ENCODE measurements at regions not wholly inside any gene's neighbourhood (a gene's known extent, or its start where the extent isn't known, plus 50 kb on each side); places are given as distances from the start of the nearest gene placed in this dataset.
A peak's percentile ranks its signal among the peaks of the same experiment; 100 is the strongest.
"Not testable (repeated sequence)": the region's sequence is repeated elsewhere in the genome, so short reads cannot be mapped to it uniquely, and the experiment has no call there.

DNA sequence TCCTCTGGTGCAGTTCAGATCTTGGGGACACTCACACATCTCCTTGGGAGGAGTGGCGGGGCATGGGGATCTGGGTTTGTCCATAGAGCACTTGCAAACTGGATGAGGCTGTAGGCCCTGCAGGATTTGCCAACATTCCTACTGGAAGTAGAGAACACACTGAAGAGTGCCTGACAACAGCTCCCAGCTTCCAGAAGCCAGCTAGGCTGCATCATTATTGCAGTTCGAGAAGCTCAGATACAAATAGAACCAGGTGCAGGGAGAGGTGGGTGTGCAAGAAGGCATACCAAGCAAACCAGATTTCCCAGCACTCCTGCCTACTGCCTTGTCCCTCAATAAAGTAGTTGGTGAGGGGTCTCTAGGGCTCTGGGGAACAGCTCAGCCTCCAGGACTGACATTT is 52.5 kb downstream of the RHOB start:
- DNase-seq (ENCODE audit: low spot score): no peak

DNA sequence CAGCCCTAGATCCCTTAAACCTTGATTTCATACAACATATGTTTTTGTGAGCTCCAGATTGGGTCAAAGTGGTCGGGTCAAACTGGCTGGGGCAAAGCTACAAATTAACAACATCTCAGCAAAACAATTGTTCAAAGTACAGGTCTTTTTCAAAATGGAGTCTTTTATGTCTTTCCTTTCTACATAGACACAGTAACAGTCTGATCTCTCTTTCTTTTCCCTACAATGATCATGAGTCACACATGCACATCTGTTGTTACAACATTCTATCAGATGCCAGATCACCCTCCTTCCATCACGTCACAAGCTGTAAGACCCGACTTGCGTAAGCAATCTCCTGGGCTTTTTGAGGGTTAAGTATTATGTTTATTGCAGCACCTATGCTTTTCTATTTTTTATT is 55.1 kb downstream of the RHOB start:
- DNase-seq (ENCODE audit: low spot score): peak; percentile 86

DNA sequence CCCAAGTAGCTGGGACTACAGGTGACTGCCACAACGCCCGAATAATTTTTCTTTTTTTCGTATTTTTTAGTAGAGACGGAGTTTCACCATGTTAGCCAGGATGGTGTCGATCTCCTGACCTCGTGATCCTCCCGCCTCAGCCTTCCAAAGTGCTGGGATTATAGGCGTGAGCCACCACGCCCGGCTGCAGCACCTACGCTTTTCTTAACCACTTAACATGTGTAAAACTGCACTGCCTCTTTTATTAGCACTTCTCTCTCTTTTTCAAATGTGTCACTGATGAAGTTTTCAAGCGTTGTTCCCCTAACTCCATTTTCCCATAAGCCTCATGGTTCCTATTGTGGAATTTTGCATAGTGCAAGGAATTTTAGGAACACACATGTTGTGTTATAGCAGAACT is 55.6 kb downstream of the RHOB start:
- DNase-seq (ENCODE audit: low spot score): not testable (repeated sequence)

DNA sequence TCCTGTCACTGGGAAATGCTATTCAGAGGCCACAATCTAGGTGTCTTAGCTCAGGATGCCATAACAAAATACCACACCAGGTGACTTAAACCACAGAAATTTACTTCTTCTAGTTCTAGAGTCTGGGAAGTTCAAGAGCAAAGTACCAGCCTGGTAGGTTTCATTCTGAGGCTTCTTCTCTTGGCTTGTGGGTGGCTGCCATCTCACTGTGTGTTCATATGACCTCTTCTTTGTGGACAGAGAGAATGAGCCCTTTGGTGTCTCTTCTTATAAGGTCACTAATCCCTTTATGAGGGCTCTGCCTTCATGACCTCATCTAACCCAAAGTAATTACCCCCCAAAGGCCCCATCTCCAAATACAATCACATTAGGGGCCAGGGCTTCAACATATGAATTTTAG is 57.3 kb downstream of the RHOB start:
- DNase-seq (ENCODE audit: low spot score): no peak

DNA sequence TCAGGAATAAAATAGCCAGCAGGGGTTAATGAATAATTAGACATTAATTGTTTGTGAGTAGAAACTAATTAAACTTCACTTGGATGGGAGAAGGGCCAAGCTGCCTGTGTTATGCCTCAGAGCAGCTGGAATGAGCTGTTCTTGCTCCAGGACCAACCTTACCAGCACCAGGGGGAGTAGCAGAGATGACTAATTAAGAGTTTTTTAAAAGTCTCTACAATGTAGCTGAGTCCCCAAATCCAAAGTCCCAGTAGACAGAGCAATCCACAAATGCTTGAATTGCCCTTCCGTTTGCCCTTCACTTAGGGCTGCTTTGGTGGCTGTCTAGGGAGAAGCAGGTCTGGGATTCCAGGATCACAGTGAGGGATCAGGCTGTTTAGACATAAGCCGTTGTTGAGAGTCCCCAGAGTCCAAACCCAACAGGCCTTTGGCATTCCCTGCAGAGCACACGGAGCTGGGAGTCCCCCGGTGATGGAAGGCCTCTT is 59.4 kb downstream of the RHOB start:
- peak; percentile 76 for DNase-seq (ENCODE audit: low spot score)

DNA sequence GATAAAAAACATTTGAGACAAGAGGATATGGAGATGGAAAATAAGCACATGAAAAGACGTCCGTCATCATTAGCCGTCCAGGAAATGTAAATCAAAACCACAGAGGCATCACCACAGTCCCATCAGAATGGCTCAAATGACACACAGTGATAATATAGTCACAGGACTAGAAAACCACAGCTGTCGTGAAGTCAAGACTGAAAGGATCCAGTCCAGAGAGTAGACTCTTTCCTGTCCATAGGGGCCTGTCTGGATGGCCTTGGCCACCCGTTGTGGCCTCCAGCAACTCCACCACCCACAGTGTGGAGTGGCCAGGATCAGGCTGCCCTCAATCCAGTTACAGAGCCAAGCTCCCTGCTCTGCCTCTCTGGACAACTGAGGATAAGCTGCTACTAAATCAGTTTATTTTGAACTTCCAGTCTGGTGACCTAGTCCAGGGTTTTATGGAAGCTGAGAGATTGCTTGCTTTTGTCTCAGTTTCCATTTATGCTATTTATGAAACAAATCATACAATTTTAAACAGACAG is 60.4 kb downstream of the RHOB start:
- no peak for DNase-seq (ENCODE audit: low spot score)

DNA sequence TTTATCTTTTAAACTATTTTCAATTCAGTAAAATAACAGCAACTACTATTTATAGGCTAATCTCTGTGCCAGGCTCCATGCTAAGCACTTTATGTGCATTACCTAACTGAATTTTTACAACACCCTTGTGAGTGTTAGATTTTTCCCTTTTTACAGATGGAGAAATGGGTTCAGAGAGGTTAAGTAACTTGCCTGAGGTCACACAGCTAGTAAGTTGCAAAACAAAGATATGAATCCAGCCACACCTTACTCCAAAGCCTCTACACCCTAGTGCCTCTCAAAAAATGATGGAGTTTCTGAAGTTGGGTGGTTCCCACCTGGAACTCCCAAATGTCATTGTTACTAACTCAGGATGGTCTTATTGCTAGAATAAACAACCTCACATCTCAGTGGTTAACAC is 60.8 kb downstream of the RHOB start:
- no peak for DNase-seq (ENCODE audit: low spot score)

DNA sequence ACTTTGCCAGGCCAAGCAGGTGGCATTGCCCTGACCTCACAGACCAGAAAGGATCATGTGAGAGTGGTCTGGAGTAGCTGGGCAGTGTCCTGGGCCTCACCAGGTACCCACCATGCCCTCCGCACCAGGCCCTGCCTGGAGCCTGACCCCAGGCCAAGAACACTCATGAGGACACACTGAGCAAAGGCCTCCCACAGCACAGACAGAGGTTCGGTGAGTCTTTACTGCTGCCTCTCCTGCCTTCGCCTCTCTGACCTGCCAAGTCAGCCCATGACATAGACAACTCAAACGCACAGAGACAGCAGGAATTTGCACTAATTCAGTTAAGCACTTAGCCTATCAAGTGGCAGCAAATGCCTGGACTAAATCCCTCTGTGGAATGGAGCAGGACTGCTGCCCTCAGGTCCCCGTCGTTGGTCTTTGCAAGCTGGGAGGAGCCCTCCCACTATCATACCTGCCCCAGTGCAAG is 62.5 kb downstream of the RHOB start:
- no peak for DNase-seq (ENCODE audit: low spot score)

DNA sequence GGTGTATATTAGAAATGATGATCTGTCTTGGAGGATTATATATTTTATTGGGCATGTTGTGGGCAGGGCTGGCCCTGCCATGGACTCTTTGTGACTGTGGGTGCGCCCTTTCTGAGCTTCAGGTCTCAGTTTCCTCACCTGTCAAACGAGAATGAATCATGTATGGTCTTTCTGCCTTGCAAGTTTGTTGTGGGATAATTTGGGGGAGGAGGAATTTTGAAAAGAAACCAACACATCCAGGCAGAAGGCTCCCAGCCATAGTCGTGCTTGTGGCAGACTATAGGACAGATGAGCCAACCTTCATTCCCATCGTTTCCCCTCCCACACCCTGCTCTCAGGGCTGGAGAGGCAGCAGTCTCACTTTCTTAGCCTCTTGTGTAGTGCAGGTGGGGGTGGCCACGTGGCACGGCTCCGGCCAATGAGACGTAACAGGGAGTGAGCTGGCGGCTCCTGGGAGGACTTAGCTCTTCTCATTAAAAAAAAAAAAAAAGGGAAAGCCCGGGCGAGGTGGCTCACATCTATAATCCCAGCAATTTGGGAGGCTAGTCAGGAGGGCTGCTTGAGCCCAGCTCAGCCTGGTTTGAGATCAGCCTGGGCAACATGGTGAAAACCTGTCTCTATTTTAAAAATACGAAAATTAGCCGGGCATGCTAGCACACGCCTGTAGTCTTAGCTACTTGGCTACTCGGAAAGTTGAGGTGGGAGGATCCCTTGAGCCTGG is 63.1 kb downstream of the RHOB start:
- no peak for DNase-seq (ENCODE audit: low spot score)

DNA sequence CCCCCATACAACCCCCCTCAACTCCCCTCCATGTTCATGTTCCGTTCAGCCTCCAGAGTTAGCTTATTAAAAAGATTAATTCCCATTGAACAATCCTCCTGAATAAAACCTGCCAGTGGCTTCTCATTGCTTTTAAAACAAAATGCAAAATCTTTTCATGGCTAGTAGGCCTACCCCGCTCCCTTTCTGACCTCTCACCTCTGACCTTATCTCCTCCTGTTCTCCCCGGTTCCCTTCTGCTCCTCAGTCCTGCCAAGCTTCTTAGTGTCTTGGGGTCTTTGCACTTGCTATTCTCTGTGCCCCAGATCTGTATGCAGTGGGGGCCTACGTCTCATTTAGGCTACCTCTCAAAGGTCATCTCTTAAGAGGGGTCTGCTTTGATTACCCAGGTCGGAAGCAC is 64.3 kb downstream of the RHOB start:
- no peak for DNase-seq (ENCODE audit: low spot score)

DNA sequence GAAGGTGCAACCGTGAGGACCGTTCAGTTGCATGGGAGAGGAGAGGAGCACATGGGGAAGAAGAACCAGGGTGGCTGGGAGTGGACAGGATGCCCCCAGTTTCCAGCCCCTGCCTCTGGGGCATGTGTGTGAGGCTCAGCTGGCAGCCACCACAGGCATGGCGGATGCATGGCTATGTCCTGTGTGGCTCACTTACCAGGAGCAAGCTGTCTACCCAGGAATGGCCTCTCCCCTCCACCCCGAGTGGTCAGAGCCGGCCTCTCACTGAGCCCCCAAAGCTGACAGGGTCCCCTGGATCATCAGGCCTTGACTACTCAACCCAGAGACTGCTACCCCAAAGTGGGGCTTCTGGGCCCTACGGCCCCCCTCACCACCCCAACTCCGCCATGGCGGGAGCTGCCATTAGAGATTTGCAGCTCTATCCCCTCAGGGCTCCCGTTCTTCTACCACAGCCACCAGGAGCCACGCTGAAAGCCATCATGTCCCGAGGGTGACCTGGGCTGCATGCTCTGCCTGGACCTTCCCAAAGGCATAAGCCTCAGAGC is 65.3 kb downstream of the RHOB start:
- DNase-seq (ENCODE audit: low spot score): no peak

DNA sequence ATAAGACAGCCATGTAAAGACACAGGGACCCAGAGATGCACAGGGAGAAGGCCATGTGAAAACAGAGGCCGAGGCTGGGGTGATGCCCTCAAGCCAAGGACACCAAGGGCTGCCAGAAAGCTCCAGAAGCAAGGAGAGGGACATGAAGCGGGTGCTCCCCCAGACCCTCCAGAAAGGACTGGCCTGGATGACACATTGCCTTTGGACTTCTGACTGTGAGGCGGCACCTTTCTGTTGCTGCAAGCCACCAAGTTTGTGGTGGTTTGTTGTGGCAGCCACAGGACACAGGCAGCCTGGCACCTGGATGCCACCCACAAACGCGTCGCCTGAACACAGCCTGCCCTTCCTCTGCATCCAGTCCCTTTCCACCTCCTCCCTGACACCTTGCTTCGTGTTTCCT is 67.1 kb downstream of the RHOB start:
- no peak for DNase-seq (ENCODE audit: low spot score)

DNA sequence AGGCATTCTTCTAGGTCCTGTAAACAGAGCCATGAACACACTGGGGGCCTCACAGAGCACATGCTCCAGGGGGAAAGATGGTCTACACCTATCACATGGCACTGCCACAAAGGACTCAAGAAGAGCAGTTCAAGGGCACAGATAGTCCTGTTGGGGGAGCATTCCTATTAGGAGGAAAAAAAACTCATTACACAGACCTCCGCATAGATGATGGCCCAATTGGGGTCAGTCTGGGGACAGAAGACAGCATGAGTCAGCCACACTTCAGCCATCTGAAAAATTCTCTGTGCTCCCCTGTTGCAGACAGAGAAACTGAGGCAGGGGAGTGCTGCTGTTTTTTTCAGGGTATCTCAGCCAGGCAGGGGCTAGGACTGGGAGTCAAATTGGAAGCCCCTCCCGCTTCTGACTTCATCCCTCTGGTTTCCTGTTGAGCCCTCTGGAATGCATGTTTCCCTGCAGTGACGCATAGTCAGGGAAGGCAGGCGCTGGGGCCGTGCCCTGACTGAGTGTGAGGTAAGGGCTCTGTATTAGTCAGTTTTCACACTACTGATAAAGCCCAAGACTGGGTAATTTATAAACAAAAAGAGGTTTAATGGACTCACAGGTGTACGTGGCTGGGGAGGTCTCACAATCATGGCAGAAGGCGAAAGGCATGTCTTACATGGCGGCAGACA is 67.9 kb downstream of the RHOB start:
- DNase-seq (ENCODE audit: low spot score): peak; percentile 95

DNA sequence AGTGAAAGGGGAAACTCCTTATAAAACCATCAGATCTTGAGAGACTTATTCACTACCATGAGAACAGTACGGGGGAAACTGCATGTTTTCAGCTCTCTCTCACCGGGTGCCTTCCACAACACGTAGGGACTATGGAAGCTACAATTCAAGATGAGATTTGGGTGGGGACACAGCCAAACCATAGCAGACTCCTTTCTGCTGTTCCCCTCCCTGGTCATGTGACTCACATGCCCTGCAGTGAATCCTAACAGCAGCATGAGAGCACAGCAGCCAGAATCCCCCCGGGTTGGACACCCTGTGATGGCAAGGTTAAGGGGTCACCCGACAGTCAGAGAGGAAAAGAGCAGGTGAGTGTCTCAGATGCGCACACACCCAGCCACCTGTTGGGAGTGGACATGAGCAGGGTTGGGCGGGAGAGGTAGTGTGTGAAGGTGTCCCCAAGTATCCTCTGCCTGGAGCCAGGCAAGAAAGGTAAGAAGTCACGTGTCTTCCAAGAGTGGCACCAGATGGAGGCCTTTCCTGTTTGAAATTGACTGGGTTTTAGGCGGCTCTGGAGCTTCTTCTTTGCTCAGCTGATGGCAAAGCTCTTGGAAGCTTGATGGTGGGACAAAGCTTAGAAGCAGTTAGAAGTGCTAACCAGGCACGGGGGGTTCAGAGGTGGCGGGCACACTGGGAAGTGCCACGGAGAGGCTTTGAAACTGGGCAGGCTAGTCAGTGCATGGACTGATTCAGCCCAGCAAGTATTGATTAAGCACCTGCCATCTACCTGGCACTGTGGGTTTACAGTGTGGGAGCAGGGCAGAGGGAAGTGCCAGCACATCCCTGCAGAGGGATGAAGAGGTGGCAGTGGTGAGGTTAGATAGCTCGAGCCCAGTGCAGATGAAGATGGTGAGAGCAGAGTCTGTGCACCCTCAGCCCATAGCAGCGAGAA is 68.7 kb downstream of the RHOB start:
- DNase-seq (ENCODE audit: low spot score): no peak

DNA sequence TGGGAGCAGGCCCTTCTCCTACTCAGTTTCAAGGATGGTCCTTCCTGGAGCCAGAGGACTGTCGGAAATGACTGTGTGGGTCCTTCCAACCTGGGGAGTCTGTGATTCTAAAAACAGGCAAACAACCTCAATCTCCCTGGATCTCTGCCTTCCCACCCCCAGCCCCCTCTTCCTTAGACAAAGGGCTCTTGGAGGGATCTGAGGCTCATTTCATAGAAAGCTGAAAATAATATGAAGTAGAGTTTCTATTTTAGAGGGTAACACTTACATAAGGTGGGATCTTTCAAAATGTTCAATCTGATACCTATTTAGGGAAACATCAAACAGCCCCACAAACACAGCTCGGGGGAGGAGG is 69.4 kb downstream of the RHOB start:
- DNase-seq (ENCODE audit: low spot score): no peak

DNA sequence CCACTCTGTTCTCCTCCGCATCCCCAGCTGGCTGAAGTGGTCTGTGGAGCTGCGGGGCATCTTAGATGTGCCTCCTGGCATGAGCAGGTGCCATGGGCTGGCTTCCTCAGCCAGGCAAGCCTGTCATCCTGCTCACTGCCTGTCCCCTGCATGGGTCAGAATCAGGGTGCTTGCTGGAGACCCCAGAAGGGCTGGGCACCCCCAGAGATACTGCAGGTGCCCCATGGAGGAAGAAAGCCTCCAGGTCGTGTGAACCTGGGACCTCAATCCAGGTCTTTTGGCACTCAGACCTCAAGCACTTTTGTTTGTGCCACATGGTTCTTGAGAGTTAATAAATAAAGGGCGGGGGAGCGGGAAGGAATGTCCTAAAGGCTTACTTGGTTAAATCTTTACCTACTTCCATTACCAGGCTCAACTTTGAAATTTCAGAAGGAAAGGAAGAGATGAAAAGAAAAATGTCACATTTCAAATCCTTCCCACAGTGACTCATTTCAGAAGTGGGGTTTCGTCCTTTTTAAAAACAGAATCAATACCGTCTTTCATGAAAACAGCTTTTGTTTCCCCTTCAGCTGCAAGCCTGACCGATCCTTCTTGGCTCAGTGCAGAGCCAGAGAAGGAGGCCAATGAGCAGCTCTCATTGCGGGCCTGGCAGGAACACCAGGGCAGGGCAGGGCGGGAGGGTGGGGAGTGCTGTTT is 69.9 kb downstream of the RHOB start:
- DNase-seq (ENCODE audit: low spot score): peak; percentile 78

DNA sequence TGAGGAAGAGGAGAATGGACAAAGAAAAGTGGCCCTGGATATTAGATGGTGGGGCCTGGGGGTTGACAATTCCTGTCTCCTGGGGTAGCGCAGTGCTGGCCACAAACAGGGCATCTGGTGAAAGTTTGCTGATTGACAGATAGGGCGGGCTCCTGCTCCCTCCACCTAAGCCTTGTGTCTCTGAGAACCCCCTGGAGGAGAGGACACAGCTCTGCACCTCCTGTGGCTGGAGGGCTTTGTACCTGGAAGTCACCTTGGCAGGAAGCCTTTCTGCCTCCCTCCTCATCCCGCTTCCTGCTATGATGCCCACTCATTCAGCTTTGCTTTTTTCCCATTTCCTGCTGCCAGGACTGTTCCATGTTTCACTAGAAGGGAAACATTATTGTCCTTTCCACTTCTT is 72.4 kb downstream of the RHOB start:
- no peak for DNase-seq (ENCODE audit: low spot score)

DNA sequence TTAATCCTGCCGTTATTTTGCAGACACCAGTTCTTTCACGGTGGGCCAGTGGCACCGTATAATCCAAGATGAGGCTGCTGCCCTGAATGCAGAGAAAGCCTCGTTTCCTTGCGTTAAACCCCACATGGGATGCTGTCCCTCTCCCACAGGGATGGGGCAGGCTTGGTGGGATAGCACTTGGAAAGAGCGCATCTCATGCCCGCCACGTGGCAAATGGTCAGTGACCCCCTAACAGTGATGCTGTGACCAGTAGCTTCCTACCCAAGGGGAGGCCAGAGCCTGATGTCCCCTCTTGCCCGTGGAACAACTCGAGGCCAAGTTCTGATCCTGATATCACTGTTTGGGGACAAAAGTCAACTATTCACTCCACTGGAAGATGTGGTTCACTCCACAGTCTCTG is 73.3 kb downstream of the RHOB start:
- no peak for DNase-seq (ENCODE audit: low spot score)

DNA sequence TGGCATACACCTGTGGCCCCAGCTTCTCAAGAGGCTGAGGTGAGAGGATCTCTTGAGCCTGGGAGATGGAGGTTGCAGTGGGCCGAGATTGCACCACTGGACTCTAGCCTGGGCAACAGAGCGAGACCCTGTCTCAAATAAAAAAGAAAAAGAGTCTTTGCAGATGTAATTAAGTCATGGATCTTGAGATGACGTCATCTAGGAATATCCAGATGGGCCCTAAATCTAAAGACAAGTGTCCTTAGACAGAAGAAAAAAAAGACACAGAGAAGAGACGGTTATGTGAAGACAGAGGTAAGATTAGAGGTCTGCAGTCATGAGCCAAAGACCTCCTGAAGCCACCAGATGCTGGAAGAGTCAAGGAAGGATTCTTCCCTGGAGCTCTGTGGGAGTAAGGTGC is 74.3 kb downstream of the RHOB start:
- DNase-seq (ENCODE audit: low spot score): no peak

DNA sequence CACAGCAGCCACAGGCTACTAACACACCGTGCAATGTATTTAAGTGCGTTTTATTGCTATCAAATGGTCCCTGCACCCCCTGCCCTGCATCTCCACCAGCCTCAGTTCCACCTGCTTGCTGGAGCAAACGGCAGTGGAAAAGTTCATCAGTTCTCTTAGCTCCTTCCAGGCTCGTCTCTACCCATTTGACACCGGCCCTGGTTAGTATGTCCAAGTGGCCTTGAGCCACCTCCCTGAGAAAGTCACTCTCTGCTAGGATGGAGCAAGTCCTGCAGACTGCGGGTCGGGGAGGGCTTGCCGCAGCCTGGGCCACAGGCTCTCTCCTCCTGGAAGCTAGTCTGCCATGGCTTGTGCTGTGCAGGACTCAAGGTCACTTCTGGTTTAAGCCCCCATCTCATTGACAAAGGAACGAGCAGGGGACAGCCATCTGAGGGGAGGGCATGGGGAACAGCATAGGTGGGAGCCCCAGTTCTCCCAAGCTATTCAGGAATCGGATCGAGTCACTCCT is 74.9 kb downstream of the RHOB start:
- no peak for DNase-seq (ENCODE audit: low spot score)

DNA sequence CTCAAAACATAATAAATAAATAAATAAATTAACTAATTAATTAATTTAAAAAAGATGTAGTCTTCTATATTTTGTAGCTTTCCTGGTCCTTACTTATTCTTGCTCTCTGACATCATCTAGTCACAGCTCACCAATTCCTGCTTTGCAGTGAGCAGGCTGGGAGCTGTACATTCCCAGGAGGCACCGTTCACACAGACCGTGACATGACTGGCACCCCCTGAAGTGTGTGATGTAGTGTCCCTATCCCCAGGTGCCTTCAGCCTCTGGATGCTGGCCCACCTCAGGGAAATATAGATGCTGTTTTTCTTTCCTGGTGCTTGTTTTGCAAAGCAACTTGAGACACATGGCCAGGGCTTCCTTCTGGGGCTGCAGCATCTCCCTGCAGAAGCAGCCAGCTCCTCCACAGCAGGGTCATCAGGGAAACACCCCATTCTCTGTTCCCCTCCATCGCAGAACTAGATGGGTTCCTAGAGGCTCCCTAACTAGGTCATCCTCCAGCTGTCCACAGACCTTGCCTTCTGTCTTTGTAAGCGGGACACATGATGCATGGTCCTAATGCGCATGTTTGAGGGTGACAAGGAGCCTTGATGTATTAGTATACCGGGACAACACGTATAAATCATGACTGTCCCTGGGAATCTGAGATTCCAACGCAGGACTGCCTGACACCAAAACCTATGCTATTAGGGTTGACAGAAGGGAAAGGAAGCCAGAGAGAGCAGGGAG is 76.4 kb downstream of the RHOB start:
- DNase-seq (ENCODE audit: low spot score): no peak
